Medulla oblongata (tissue), 1 donor: ENCODE measurements at regions not wholly inside any gene's neighbourhood (a gene's known extent, or its start where the extent isn't known, plus 50 kb on each side); places are given as distances from the start of the nearest gene placed in this dataset.
"Not testable (repeated sequence)": the region's sequence is repeated elsewhere in the genome, so short reads cannot be mapped to it uniquely, and the experiment has no call there.

ENCODE experiments used
- DNase-seq: peaks from one replicate; pipeline ENCODE4 v3.0.0-alpha.2; 2015; ENCODE audit errors: extremely low spot score

GRCh38 chr7:68371985-68372384 is 1226.3 kb upstream of the AUTS2 start:
- DNase-seq: no peak

GRCh38 chr7:68376131-68376661 is 1222.1 kb upstream of the AUTS2 start:
- DNase-seq: no peak

- no peak for DNase-seq
Observed at GRCh38 chr7:68381731-68382130, 1216.5 kb upstream of the AUTS2 start.

GRCh38 chr7:68384581-68384980 is 1213.7 kb upstream of the AUTS2 start:
- no peak for DNase-seq

- no peak for DNase-seq
Observed at GRCh38 chr7:68393051-68393450, 1205.2 kb upstream of the AUTS2 start.

- DNase-seq: no peak
Observed at GRCh38 chr7:68394131-68394530, 1204.1 kb upstream of the AUTS2 start.

GRCh38 chr7:68399991-68400590 is 1198.2 kb upstream of the AUTS2 start:
- no peak for DNase-seq

GRCh38 chr7:68400783-68401182 is 1197.5 kb upstream of the AUTS2 start:
- DNase-seq: no peak

GRCh38 chr7:68401313-68401712 is 1197.0 kb upstream of the AUTS2 start:
- DNase-seq: no peak

- no peak for DNase-seq
Observed at GRCh38 chr7:68406480-68406879, 1191.8 kb upstream of the AUTS2 start.

GRCh38 chr7:68407460-68407859 is 1190.8 kb upstream of the AUTS2 start:
- DNase-seq: no peak

GRCh38 chr7:68408873-68409272 is 1189.4 kb upstream of the AUTS2 start:
- DNase-seq: no peak

- no peak for DNase-seq
Observed at GRCh38 chr7:68409851-68410250, 1188.4 kb upstream of the AUTS2 start.

- DNase-seq: not testable (repeated sequence)
Observed at GRCh38 chr7:68410693-68411092, 1187.6 kb upstream of the AUTS2 start.

GRCh38 chr7:68411742-68412141 is 1186.5 kb upstream of the AUTS2 start:
- no peak for DNase-seq

- DNase-seq: no peak
Observed at GRCh38 chr7:68414631-68415425, 1183.4 kb upstream of the AUTS2 start.

GRCh38 chr7:68417002-68417401 is 1181.3 kb upstream of the AUTS2 start:
- no peak for DNase-seq

GRCh38 chr7:68417659-68418058 is 1180.6 kb upstream of the AUTS2 start:
- DNase-seq: no peak

- peak; percentile 77 for DNase-seq
Observed at GRCh38 chr7:68420342-68421192, 1177.7 kb upstream of the AUTS2 start.

- DNase-seq: no peak
Observed at GRCh38 chr7:68421712-68422111, 1176.6 kb upstream of the AUTS2 start.

- DNase-seq: no peak
Observed at GRCh38 chr7:68422281-68422680, 1176.0 kb upstream of the AUTS2 start.

GRCh38 chr7:68423356-68423755 is 1174.9 kb upstream of the AUTS2 start:
- DNase-seq: no peak
